Endothelial cell of umbilical vein (primary cell): ENCODE measurements at regions not wholly inside any gene's neighbourhood (a gene's known extent, or its start where the extent isn't known, plus 50 kb on each side); places are given as distances from the start of the nearest gene placed in this dataset.

Source experiments
- BruUV-seq: library from RNA; stranded (reverse); fragments of 400-500 nt; replicated peaks from 2 replicates; lab custom pipeline; 2021; lab: Mats Ljungman, UMichigan
- CTCF ChIA-PET: fragments of 300-600, 350-600 bp; sonication (Branson Sonifier 250); formaldehyde crosslinking; loops from one replicate; lab custom pipeline; 2021; ENCODE audit warnings: antibody characterized with exemption, inconsistent platforms; lab: Charles Lee
- POLR2A ChIA-PET: fragments of 300-600, 350-600 bp; sonication (Branson Sonifier 250); formaldehyde crosslinking; loops from one replicate; lab custom pipeline; 2021; ENCODE audit warnings: antibody characterized with exemption, inconsistent platforms; lab: Charles Lee
- DNase-seq: peaks from one replicate; pipeline ENCODE4 v3.0.0-alpha.2; 2011; ENCODE audit warnings: low read depth, low spot score
- FAIRE-seq: peaks from 2 replicates; lab custom pipeline; 2011; peaks lifted over from hg19 to GRCh38; lab: Jason Lieb, UNC
- H2AFZ ChIP-seq: 2 replicates; pipeline ENCODE4 v1.6.0; 2012; ENCODE audit warnings: low read depth, low read length, control low read depth, inconsistent platforms
- H3K27ac ChIP-seq: 2 replicates; pipeline ENCODE4 v1.5.1; 2011; ENCODE audit warnings: low read depth, mild to moderate bottlenecking, control low read depth, low read length, moderate library complexity; ENCODE audit not compliant: insufficient read depth
- H3K27me3 ChIP-seq, 2 experiments: 2 replicates each; pipeline versions ENCODE4 v1.6.0 to v1.6.1; 2011; ENCODE audit warnings: low read length in 2 of 2, mixed read lengths in 1 of 2; ENCODE audit not compliant: control insufficient read depth in 2 of 2, insufficient read depth in 2 of 2
- H3K36me3 ChIP-seq, 2 experiments: 2 replicates in 1 of 2; 3 replicates in 1 of 2; pipeline ENCODE4 v1.5.1; 2011; ENCODE audit warnings: low read length in 2 of 2, mild to moderate bottlenecking in 1 of 2, moderate library complexity in 1 of 2; ENCODE audit not compliant: control insufficient read depth in 2 of 2, insufficient read depth in 2 of 2; ENCODE audit errors: extremely low read depth in 1 of 2
- H3K4me1 ChIP-seq: 3 replicates; pipeline ENCODE4 v1.5.1; 2011; ENCODE audit warnings: mild to moderate bottlenecking, low read length; ENCODE audit not compliant: control insufficient read depth, insufficient read depth; ENCODE audit errors: extremely low read depth
- H3K4me2 ChIP-seq: 2 replicates; pipeline ENCODE4 v1.6.1; 2011; ENCODE audit warnings: low read length, control low read depth, mixed read lengths; ENCODE audit not compliant: insufficient read depth
- H3K4me3 ChIP-seq, 3 experiments: fragments of 200-600 bp in 1 of 3; sonication (generic), shearing (Covaris generic) in 1 of 3; replicated peaks in 1 of 3; 2 replicates each; pipeline ENCODE4 v1.5.1; 2011 to 2016; ENCODE audit warnings: control low read depth in 3 of 3, low read length in 3 of 3, mild to moderate bottlenecking in 2 of 3, inconsistent platforms in 1 of 3, low read depth in 1 of 3, moderate library complexity in 1 of 3; ENCODE audit not compliant: insufficient read depth in 1 of 3
- H3K79me2 ChIP-seq: 2 replicates; pipeline ENCODE4 v1.6.0; 2012; ENCODE audit warnings: low read length, inconsistent platforms; ENCODE audit not compliant: control insufficient read depth, insufficient read depth
- H3K9ac ChIP-seq: replicated peaks from 2 replicates; pipeline ENCODE3; 2011; ENCODE audit warnings: low read length, control low read depth; ENCODE audit not compliant: insufficient read depth; ENCODE audit errors: extremely low read depth
- H3K9me1 ChIP-seq: replicated peaks from 3 replicates; pipeline ENCODE4 v1.6.0; 2011; ENCODE audit warnings: mild to moderate bottlenecking, low read length; ENCODE audit not compliant: control insufficient read depth, insufficient read depth; ENCODE audit errors: extremely low read depth
- H3K9me3 ChIP-seq: replicated peaks from 2 replicates; pipeline ENCODE4 v1.5.1; 2012; ENCODE audit warnings: low read length, inconsistent platforms; ENCODE audit not compliant: control insufficient read depth, insufficient read depth
- H4K20me1 ChIP-seq: replicated peaks from 2 replicates; pipeline ENCODE3; 2011; ENCODE audit warnings: mild to moderate bottlenecking, low read length; ENCODE audit not compliant: control insufficient read depth, insufficient read depth; ENCODE audit errors: extremely low read depth
- EZH2 ChIP-seq: IDR thresholded peaks from 2 replicates; pipeline ENCODE4 v1.6.1; 2012; ENCODE audit warnings: borderline replicate concordance, low read depth, mild to moderate bottlenecking, moderate library complexity, low read length, inconsistent platforms; ENCODE audit not compliant: severe bottlenecking
- FOS ChIP-seq: IDR thresholded peaks from 2 replicates; pipeline ENCODE4 v1.6.1; 2011; ENCODE audit warnings: mild to moderate bottlenecking, low read length, moderate library complexity, borderline replicate concordance; ENCODE audit not compliant: insufficient read depth
- GATA2 ChIP-seq: IDR thresholded peaks from 2 replicates; pipeline ENCODE4 v1.7.0; 2011; ENCODE audit warnings: low read depth, mild to moderate bottlenecking, moderate library complexity, mixed read lengths, low read length; ENCODE audit not compliant: insufficient read length, insufficient read depth
- JUN ChIP-seq: IDR thresholded peaks from 2 replicates; pipeline ENCODE4 v1.6.1; 2011; ENCODE audit warnings: borderline replicate concordance, low read depth; ENCODE audit not compliant: insufficient read length, insufficient read depth
- MYC ChIP-seq: IDR thresholded peaks from one replicate; pipeline ENCODE4 v1.6.1; 2011; ENCODE audit warnings: mild to moderate bottlenecking, low read depth, low read length
- POLR2A ChIP-seq: IDR thresholded peaks from 2 replicates; pipeline ENCODE4 v1.6.1; 2012; ENCODE audit warnings: low read depth, mild to moderate bottlenecking, control low read depth, low read length
- POLR2AphosphoS5 ChIP-seq: IDR thresholded peaks from 2 replicates; pipeline ENCODE4 v1.6.1; 2012; ENCODE audit warnings: low read depth, mild to moderate bottlenecking, control low read depth, low read length, moderate library complexity; ENCODE audit not compliant: insufficient read depth
- dilution Hi-C: fragments of 300-500 bp; cut with MboI; formaldehyde crosslinking; loops from one replicate; pipeline ENCODE4 v1.15.0; 2019; ENCODE audit warnings: low sequenced_read_pairs; ENCODE audit not compliant: extremely low pct_ligation_motif_present
- intact Hi-C: fragments of 100-400 bp; cut with micrococcal nuclease; formaldehyde crosslinking; loops from one replicate; pipeline ENCODE4 v1.10.0; 2022
- TF ChIP-seq, protein P1 (sequence below), 2 donors: IDR thresholded peaks; 1 replicate in 1 of 2; 2 replicates in 1 of 2; pipeline ENCODE4 v1.5.1; 2011; ENCODE audit warnings: low read length in 2 of 2, mild to moderate bottlenecking in 2 of 2, moderate library complexity in 2 of 2, control low read depth in 1 of 2, inconsistent platforms in 1 of 2, low read depth in 1 of 2; ENCODE audit not compliant: insufficient read depth in 1 of 2; ENCODE audit errors: extremely low read depth in 1 of 2
- TF ChIP-seq, protein P2 (sequence below): IDR thresholded peaks from 2 replicates; pipeline ENCODE4 v1.6.1; 2011; ENCODE audit not compliant: insufficient read depth, insufficient read length

DNA sequence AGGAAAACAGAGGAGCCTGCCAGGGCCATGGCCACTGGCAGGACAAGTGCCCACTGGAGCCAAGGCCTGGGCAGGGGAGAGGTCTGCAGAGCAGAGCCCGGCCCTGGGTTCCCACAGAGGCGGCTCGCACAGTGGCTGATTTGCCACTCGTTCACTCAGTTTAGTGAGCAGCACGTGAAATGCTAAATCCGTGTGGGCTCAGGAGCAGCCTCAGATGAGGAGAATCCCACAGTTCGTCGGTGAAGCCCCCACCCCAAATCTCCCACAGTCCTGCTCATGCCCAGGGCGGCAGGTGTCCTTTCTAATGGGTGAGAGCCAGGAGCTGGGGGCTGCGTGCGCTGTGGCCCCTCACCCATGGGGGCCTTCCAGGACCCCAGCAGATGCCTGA lies 107.7 kb upstream of the FAM20C start:
- DNase-seq (no peak), FAIRE-seq (no peak)
- Histone ChIP-seq H3K4me1 (peaks cover 12% of the 10 kb centered on the region), H3K27ac (no peak overlapping the region), H4K20me1 (no peaks in the 10 kb centered on the region), H3K4me2 (no peak overlapping the region), H2AFZ (no peak overlapping the region), H3K9ac (no peak overlapping the region), H3K9me3 (no peaks in the 10 kb centered on the region), H3K79me2 (no peaks in the 10 kb centered on the region), H3K27me3 (no peaks in the 10 kb centered on the region), H3K9me1 (no peaks in the 10 kb centered on the region), H3K36me3 (no peaks in the 10 kb centered on the region), H3K4me3 (no peak overlapping the region)
- no TSS peak for BruUV-seq
- ChIA-PET CTCF (no interaction called here), POLR2A (no interaction called here)
- intact Hi-C loops = no loop called here
- dilution Hi-C loops = no loop called here
- TF ChIP-seq GATA2 (no peak), POLR2AphosphoS5 (no peak), JUN (no peak), FOS (no peak)

DNA sequence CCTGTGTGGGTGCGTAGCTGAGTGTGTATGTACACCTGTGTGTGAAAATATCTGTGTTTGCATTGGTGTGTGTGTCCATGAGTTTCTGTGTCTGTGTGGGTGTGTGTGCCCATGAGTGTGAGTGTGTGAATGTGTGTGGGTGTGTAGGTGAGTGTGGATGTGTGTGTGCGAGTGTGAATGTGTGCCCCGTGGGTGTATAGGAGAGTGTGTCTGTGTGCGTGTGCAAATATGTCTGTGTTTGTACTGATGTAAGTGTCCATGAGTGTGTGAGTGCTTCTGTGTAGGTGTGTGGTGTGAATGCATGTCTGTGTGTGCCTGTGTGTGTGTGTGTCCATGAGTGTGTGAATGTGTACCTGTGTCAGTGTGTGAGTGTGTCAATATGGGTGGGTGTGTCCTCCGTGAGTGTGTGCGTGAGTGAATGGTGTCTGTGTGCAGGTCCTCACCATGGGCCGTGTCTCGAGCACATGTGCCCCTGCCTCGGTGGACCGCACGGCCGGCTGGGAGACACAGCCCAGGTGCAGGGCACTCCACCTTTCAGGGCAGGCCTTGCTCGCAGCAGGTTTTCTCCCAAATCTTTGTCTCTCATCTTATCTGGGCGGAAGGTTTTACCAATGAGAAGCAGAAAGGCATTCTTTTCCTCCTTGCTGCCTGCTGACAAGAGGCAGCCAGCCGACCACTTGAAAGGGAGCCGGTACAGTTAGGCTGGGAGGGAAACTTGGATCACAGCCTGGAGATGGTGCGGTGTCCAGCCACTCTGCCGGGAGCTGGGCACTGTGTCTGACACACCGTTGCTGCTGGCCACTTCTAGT lies 107.1 kb upstream of the FAM20C start:
- peaks cover 18% of the 10 kb centered on the region for H3K4me1 ChIP-seq
- DNase-seq (no peak), FAIRE-seq (no peak)
- H3K4me3 ChIP-seq = no peak overlapping the region
- BruUV-seq = no TSS peak
- no peaks in the 10 kb centered on the region for H3K27me3 ChIP-seq
- no peaks in the 10 kb centered on the region for H4K20me1 ChIP-seq
- no peak overlapping the region for H3K4me2 ChIP-seq
- no peak overlapping the region for H3K9ac ChIP-seq
- no peaks in the 10 kb centered on the region for H3K9me1 ChIP-seq
- dilution Hi-C loops (no loop called here), intact Hi-C loops (no loop called here)
- no peaks in the 10 kb centered on the region for H3K79me2 ChIP-seq
- no peaks in the 10 kb centered on the region for H3K9me3 ChIP-seq
- H3K27ac ChIP-seq = no peak overlapping the region
- ChIA-PET CTCF (interaction anchor here (3.2 kb wide), 1 partner anchor 21 kb away, joined by 18 read pairs; no protein-coding TSS in a partner anchor), POLR2A (no interaction called here)
- no peak for TF ChIP-seq JUN
- TF ChIP-seq, protein P1, sequence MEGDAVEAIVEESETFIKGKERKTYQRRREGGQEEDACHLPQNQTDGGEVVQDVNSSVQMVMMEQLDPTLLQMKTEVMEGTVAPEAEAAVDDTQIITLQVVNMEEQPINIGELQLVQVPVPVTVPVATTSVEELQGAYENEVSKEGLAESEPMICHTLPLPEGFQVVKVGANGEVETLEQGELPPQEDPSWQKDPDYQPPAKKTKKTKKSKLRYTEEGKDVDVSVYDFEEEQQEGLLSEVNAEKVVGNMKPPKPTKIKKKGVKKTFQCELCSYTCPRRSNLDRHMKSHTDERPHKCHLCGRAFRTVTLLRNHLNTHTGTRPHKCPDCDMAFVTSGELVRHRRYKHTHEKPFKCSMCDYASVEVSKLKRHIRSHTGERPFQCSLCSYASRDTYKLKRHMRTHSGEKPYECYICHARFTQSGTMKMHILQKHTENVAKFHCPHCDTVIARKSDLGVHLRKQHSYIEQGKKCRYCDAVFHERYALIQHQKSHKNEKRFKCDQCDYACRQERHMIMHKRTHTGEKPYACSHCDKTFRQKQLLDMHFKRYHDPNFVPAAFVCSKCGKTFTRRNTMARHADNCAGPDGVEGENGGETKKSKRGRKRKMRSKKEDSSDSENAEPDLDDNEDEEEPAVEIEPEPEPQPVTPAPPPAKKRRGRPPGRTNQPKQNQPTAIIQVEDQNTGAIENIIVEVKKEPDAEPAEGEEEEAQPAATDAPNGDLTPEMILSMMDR (IDR thresholded peaks at IDR 0.05; ENCODE audit: extremely low read depth in 1 of 2, insufficient read depth in 1 of 2, low read depth in 1 of 2, low read length in 2 of 2) = no peak
- TF ChIP-seq FOS = no peak
- no peak for TF ChIP-seq GATA2
- no peak for TF ChIP-seq POLR2A
- TF ChIP-seq EZH2 = no peak
- TF ChIP-seq, protein P2, sequence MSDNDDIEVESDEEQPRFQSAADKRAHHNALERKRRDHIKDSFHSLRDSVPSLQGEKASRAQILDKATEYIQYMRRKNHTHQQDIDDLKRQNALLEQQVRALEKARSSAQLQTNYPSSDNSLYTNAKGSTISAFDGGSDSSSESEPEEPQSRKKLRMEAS = no peak
- no peak for TF ChIP-seq MYC
- TF ChIP-seq POLR2AphosphoS5 = no peak
- H3K36me3 ChIP-seq = no peaks in the 10 kb centered on the region
- no peak overlapping the region for H2AFZ ChIP-seq
